ENCODE measurements at regions not wholly inside any gene's neighbourhood (a gene's known extent, or its start where the extent isn't known, plus 50 kb on each side); places are given as distances from the start of the nearest gene placed in this dataset.

DNA sequence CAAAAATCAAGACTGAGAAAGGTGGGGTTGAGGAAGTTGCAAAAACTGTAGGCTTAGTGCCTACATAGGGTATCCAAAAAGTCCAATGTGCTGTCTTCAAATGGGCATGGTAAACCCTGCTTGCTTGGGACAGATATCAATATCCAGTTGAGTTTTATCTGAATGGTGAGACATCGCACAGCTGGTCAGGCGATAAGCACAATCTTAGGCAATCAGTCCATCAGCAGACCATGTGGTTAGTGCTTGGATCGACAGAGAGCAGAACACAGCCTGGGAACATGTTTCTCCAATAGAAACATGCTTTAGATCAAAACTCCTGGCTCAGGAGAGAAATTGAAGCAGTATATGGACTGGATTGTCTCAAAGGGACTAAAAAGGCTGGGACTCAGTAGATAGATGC, 151.3 kb upstream of the IPO5 start:
- DNase-seq = no peak

- DNase-seq = no peak
These were observed 143.9 kb upstream of the IPO5 start for GRCh38 chr13:97809576-97809975.

GRCh38 chr13:97810152-97810551, 143.3 kb upstream of the IPO5 start:
- DNase-seq = peak; percentile 41

DNA sequence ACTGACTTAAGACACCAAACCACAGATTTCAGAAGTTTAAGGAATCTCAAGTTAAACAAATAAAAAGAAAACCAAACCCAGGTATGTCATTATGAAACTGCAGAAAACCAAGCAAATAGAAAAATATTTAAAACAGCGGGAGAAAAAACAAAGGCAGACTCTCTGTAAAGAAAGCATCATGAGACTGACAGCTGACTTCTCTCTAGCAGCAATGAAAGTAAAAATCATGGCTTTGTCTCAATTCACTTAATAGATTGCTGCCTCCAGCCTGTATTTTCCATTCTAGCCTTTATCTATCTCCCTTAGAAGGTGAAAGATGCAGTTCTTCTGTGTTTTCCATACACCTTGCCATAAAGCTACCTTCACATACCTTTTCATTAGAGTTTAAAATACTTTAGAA, 131.1 kb upstream of the IPO5 start:
- no peak for DNase-seq

DNA sequence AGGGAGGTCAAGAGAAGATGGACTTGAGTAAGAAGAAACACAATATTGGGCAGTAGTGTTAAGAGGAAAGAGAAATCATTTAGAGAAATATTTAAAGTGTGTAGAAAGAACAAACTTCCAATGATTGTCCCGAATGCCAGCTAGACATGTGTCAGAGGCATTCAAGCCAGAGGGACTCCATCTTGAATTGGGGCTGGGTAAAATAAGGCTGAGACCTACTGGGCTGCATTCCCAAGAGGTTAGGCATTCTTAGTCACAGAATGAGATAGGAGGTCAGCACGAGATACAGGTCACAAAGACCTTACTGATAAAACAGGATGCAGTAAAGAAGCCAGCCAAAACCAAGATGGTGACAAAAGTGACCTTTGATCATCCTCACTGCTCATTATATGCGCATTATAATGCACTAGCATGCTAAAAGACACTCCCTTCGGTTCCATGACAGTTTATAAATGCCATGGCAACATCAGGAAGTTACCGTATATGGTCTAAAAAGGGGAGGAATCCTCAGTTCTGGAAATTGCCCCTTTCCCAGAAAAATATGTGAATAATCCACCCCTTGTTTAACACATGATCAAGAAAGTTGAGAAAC, 127.0 kb upstream of the IPO5 start:
- DNase-seq = no peak

GRCh38 chr13:97834250-97834649, 119.2 kb upstream of the IPO5 start:
- peak; percentile 16 for DNase-seq

DNA sequence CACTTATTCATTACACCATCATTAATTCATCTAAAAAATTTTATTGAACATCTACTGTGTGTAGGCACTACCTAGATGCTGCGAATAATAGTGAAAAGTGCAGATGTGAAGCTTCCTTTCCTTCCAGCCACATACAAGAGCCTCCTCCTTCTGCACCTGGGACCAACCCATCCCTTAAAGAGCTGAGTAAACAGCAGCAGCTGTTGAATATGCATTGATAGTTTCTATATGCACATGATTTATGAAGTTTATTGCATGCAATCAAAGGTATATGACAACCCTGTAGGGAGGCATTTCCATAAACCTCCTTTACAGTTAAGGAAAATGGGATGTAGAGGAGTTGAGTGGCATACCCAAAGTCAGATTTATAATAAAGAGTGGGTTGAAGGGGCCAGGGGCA, 110.3 kb upstream of the IPO5 start:
- DNase-seq = peak; percentile 32

DNA sequence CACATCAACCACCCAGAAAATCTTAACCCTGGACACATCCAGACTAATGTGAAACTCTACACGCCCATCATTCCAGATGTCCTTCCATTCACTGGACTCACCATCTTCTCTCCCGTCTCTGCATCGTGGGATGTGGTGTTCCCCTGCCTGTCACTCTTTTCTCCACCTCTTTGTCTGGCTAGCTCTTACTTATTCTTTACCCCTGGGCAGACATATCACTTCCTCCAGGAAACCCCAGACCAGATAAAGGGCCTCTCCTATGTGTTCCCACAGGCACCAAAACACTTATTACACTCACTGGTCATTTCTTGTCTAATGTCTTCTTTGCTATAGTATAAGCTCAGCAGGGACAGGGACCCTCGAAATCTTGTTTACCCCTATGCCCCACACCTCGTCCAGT, 109.3 kb upstream of the IPO5 start:
- no peak for DNase-seq

DNA sequence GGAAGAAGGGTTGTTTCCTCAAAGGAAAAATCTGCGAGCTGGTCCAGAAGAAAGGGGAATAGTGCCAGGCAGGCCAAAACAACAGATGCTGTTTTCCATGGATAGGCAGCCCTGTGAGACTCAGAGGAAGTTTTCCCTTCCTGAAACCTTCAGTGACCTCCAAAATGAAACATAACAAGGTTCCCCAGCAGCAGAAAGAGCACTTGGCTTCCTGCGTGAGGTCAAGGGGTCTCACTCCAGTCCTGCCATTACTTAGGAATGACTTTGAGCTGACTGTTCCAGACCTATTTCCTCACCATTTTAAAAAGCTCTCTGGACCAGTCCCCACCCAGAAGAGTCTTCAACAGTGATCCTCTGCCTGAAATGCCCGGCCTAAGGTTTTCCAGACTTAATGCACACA, 104.6 kb upstream of the IPO5 start:
- DNase-seq = no peak

DNA sequence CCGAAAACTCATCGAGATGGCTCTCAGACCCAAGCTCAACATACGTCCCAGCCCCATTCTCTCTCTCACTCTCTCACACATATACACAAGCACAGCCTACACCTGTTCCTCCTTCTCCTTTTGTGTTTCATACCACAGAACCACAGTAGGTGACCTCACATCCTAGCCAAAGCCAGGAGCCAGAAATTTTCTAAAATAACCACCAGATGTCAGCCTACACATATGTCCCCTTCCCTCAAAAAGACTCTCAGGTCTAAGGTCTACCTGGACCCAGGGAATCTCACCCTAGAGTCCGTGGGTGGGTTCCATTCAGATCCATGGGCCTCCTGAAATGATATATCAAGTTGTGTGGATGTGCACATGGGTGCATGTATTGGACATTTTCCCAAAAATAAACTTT, 104.2 kb upstream of the IPO5 start:
- peak; percentile 68 for DNase-seq

DNA sequence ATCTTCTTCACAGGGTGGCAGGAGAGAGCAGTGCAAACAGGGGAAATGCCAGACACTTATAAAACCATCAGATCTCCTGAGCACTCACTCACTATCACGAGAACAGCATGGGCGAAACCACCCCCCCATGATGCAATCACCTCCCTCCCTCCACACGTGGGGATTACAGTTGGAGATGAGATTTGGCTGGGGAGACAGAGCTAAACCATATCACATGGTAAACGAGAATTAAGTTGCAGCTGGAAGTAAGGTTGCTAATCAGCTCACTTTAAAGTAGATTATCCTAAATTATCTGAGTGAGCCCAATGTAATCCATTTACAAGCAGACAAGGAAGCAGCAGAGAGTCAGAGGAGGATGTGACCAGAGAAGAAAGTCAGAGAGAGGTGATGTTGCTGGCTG, 102.2 kb upstream of the IPO5 start:
- no peak for DNase-seq

- no peak for DNase-seq
These were observed 101.1 kb upstream of the IPO5 start for GRCh38 chr13:97852181-97852874.

DNA sequence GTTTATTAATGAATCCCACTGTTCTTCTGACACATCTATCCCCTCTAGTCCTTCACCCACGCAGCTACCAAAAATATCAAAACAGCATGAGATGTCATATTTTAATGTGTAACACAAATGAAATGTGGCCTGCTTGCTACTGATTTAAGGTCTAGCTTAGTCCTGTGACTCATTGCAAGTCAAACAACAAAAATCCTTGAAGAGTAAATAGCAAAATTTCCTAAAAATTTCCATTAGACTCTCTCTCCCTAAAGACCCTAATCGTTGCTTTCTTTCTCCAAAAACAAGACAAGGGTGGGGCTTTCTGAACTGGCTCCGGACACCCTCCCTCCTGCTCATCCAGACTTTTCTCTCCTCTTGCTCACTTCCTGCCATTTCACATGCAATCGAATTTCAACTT, 99.9 kb upstream of the IPO5 start:
- DNase-seq = no peak

GRCh38 chr13:97855570-97856303, 97.7 kb upstream of the IPO5 start:
- DNase-seq = peak; percentile 83

- DNase-seq = no peak
These were observed 97.2 kb upstream of the IPO5 start for GRCh38 chr13:97856304-97856675.

DNA sequence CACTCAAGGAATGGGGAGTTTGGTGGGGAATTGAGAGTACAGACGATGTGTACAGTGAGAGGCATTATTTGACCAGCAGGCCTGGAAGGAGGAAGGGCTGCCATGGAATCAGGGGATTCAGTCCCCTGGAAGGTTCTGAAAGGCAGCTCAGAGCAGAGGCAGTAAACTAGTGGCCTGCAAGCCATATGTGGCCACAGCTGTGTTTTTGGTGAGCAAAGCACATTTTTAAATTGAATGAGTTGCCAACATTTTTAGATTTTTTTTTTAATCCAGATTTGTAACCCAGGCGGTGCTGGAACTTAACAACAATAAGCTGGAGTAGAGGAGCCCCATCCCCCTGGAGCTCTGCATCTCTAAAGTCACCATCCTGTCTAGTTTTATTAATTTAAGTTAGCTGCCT, 95.3 kb upstream of the IPO5 start:
- no peak for DNase-seq

GRCh38 chr13:97866346-97866745, 87.1 kb upstream of the IPO5 start:
- no peak for DNase-seq

DNA sequence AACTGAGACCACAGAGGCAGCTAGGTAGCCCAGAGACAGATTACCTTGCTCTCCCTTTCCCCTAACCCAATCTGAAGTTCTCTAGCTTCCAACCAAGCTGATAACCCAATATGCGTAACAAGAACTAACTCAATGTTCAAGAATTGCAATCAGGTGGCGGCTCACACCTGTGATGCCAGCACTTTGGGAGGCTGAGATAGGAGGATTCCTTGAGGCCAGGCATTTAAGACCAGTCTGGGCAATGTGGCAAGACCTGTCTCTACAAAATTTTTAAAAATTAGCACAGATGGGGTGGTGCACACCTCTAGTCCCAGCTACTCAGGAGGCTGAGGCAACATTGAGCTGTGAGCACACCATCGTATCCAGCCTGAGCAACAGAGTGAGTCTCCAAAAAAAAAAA, 86.7 kb upstream of the IPO5 start:
- no peak for DNase-seq

DNA sequence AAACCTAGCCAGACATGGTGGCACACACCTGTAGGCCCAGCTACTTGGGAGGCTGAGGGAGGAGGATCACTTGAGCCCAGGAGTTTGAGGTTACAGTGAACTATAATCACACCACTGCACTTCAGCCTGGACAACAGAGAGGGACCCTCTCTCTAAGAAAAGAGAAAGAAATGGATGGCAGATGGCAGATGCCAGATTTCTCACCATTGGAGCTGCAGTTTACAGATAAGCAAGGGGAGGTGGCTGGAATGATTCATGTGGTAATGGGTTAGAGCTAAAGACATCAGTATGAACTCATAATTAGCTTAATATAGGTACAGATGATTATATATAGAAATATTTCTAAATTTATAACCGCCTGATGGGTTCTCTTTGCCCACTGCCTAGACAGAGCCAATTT, 80.1 kb upstream of the IPO5 start:
- DNase-seq = no peak

DNA sequence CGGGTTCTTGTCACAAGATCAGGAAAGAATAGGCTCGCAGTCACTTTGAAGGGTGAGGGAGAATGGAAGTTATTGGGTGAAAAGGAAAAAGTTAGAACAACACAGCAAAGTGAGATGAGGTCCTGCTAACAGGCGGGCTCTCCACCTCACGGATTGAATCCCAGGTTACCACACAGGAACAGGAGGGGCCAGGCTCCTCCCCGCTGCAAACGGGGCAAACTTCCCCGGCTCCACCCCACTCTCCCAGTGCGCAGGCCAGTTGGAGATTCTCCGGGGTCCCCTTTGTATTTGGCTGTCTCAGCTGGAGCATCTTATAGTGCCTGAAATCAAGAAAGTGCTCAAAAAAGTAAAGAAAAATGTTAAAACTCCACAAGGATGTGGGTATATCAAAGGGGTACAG, 78.3 kb upstream of the IPO5 start:
- DNase-seq = peak; percentile 73

DNA sequence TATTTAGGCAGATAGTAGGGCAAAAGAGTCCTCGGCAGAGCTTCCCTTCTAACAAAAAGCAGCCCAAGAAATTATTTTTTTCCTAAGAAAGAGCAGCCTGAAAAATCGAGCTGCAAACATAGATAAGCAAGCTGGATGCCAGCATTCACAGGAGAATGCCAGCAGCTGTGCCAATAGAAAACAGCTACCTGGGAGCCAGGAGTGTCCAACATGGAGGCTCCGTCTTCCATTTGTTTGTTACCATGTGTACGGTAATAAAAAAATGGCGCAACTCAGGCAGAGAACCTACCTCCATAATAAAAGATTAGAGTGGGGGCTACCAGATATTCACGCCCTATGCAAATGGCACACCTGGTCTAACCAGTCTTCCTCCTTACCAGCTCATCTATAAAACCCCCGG, 77.6 kb upstream of the IPO5 start:
- DNase-seq = peak; percentile 93

DNA sequence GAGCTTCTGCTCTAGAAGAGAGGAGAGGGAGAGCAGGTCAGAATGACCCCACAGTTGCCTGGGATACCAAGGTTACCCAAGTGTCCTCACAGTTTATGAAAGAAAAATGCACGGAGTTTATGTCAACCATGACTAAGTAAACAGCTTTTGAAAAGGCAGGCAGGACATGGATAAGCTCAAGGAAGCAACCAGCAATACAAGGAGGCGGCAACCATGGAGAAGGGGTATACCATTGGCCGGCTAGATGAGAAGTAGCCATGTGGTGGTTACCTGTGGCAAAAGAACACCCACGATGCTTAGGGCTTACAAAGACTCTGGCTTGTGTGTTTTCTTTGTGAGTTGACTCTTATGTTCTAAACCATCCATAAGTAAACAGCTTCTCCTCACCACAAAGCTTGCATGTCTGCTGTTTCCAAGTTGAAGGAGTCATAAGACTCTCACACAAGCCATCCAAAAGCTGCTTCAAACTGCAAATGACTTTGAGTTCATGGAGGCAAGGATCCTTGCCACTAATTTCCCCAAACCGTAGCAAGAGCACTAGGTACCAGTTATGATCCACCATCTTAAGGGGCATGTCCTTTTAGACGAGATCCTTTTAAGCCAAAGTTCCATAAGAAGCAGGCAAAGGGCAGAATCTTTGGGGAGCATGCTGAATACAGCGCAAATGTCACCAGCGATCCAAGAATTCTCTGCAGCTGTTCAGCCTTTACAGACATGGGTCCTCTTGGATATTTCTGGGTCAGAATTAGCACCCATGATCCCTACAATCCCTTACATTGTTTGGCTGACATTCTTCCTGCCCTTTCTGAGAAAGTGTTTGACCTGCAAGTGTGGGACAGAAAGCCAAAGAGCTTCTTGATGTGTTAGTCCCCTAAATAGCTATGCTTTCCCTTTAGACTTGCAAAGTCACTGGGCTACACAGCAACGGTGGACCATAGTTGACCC, 74.8 kb upstream of the IPO5 start:
- no peak for DNase-seq

GRCh38 chr13:97879646-97880310, 73.7 kb upstream of the IPO5 start:
- DNase-seq = no peak

All from NCI-H526 treated with DMSO at 0.1 percent for 48 hours (cell line).